HG03175 (cell line): ENCODE measurements at regions not wholly inside any gene's neighbourhood (a gene's known extent, or its start where the extent isn't known, plus 50 kb on each side); places are given as distances from the start of the nearest gene placed in this dataset.

ENCODE experiments used
- ATAC-seq: cut with Tn5 transposase; IDR thresholded peaks from one replicate; pipeline ENCODE4 v1.9.1; 2021; ENCODE audit warnings: mild to moderate bottlenecking, moderate library complexity; ENCODE audit not compliant: unreplicated experiment

- ATAC-seq, result no peak
Observed at GRCh38 chr6:138577151-138577915, 78.0 kb upstream of the NHSL1 start.

- ATAC-seq, result no peak
Observed at GRCh38 chr6:138580040-138580439, 80.7 kb upstream of the NHSL1 start.

GRCh38 chr6:138580801-138581200, 81.5 kb upstream of the NHSL1 start:
- no peak for ATAC-seq

- ATAC-seq, result no peak
Observed at GRCh38 chr6:138582573-138582972, 83.3 kb upstream of the NHSL1 start.

- ATAC-seq, result peak; percentile 54
Observed at GRCh38 chr6:138586638-138587037, 87.3 kb upstream of the NHSL1 start.

- ATAC-seq, result no peak
Observed at GRCh38 chr6:138588805-138589434, 89.6 kb upstream of the NHSL1 start.

- ATAC-seq, result no peak
Observed at GRCh38 chr6:138590796-138591709, 91.8 kb upstream of the NHSL1 start.

GRCh38 chr6:138592749-138593123, 93.4 kb upstream of the NHSL1 start:
- ATAC-seq, result peak; percentile 77

GRCh38 chr6:138593124-138593877, 94.0 kb upstream of the NHSL1 start:
- peak; percentile 73 for ATAC-seq

GRCh38 chr6:138593909-138594757, 94.8 kb upstream of the NHSL1 start:
- no peak for ATAC-seq

GRCh38 chr6:138594758-138595140, 95.5 kb upstream of the NHSL1 start:
- no peak for ATAC-seq

- no peak for ATAC-seq
Observed at GRCh38 chr6:138596126-138596525, 96.8 kb upstream of the NHSL1 start.

GRCh38 chr6:138596591-138596990, 97.3 kb upstream of the NHSL1 start:
- no peak for ATAC-seq

GRCh38 chr6:138597336-138597735, 98.0 kb upstream of the NHSL1 start:
- no peak for ATAC-seq

- ATAC-seq, result no peak
Observed at GRCh38 chr6:138598562-138599173, 99.4 kb upstream of the NHSL1 start.

- no peak for ATAC-seq
Observed at GRCh38 chr6:138600261-138600660, 101.0 kb upstream of the NHSL1 start.

- ATAC-seq, result no peak
Observed at GRCh38 chr6:138600726-138601125, 101.4 kb upstream of the NHSL1 start.

GRCh38 chr6:138601128-138601527, 101.8 kb upstream of the NHSL1 start:
- no peak for ATAC-seq

GRCh38 chr6:138605958-138606357, 106.7 kb upstream of the NHSL1 start:
- no peak for ATAC-seq
